ENCODE measurements at regions not wholly inside any gene's neighbourhood (a gene's known extent, or its start where the extent isn't known, plus 50 kb on each side); places are given as distances from the start of the nearest gene placed in this dataset.

- DNase-seq (ENCODE audit: low read depth): no peak
- no peak overlapping the region for H3K4me3 ChIP-seq (ENCODE audit: low read depth, low read length)
- no peak for TF ChIP-seq CTCF (IDR thresholded peaks at IDR 0.05; ENCODE audit: control insufficient read depth, extremely low read depth, insufficient read depth)
Measured at GRCh38 chr3:111362381-111363009, 179.5 kb upstream of the CD96 start.

- no peak for DNase-seq (ENCODE audit: low read depth)
- no peak overlapping the region for H3K4me3 ChIP-seq (ENCODE audit: low read depth, low read length)
- TF ChIP-seq CTCF (IDR thresholded peaks at IDR 0.05; ENCODE audit: control insufficient read depth, extremely low read depth, insufficient read depth): no peak
Measured at GRCh38 chr3:111366515-111366914, 175.5 kb upstream of the CD96 start.

GRCh38 chr3:111368056-111368455, 173.9 kb upstream of the CD96 start:
- DNase-seq (ENCODE audit: low read depth): no peak
- no peak overlapping the region for H3K4me3 ChIP-seq (ENCODE audit: low read depth, low read length)
- TF ChIP-seq CTCF (IDR thresholded peaks at IDR 0.05; ENCODE audit: control insufficient read depth, extremely low read depth, insufficient read depth): no peak

- H3K4me3 ChIP-seq (ENCODE audit: low read depth, low read length): no peak overlapping the region
- DNase-seq (ENCODE audit: low read depth): no peak
- TF ChIP-seq CTCF (IDR thresholded peaks at IDR 0.05; ENCODE audit: control insufficient read depth, extremely low read depth, insufficient read depth): no peak
Measured at GRCh38 chr3:111369958-111370357, 172.0 kb upstream of the CD96 start.

- DNase-seq (ENCODE audit: low read depth): no peak
- TF ChIP-seq CTCF (IDR thresholded peaks at IDR 0.05; ENCODE audit: control insufficient read depth, extremely low read depth, insufficient read depth): no peak
- no peak overlapping the region for H3K4me3 ChIP-seq (ENCODE audit: low read depth, low read length)
Measured at GRCh38 chr3:111373239-111373638, 168.8 kb upstream of the CD96 start.

GRCh38 chr3:111373861-111374260, 168.1 kb upstream of the CD96 start:
- no peak for TF ChIP-seq CTCF (IDR thresholded peaks at IDR 0.05; ENCODE audit: control insufficient read depth, extremely low read depth, insufficient read depth)
- no peak overlapping the region for H3K4me3 ChIP-seq (ENCODE audit: low read depth, low read length)
- no peak for DNase-seq (ENCODE audit: low read depth)

- no peak overlapping the region for H3K4me3 ChIP-seq (ENCODE audit: low read depth, low read length)
- DNase-seq (ENCODE audit: low read depth): no peak
- TF ChIP-seq CTCF (IDR thresholded peaks at IDR 0.05; ENCODE audit: control insufficient read depth, extremely low read depth, insufficient read depth): no peak
Measured at GRCh38 chr3:111385971-111386495, 156.0 kb upstream of the CD96 start.

Data from LNCaP clone FGC (cell line).